Heart left ventricle (tissue), 13 donors: ENCODE measurements at regions not wholly inside any gene's neighbourhood (a gene's known extent, or its start where the extent isn't known, plus 50 kb on each side); places are given as distances from the start of the nearest gene placed in this dataset.

ENCODE experiments used
- POLR2A ChIP-seq, 2 donors: fragments of 450-650 bp; IDR thresholded peaks; one replicate each; pipeline ENCODE4 v1.6.1; 2017; ENCODE audit warnings: antibody characterized with exemption in 2 of 2, mild to moderate bottlenecking in 2 of 2, moderate library complexity in 2 of 2
- TF ChIP-seq, protein P1 (sequence below), 12 donors: fragments of 200-600 bp; sonication (generic) in 4 of 12; IDR thresholded peaks; one replicate each; pipeline versions ENCODE4 v1.5.0 to v1.8.0; 2018 to 2022; ENCODE audit warnings: antibody characterized with exemption in 12 of 12, mild to moderate bottlenecking in 5 of 12
- donor health status: ischemic (EF 13 %, LVEDD 7.1; RV severe dilation, severe dysfunction).
- donor health status: DM: no; HTN: yes; CAD: no.
- donor health status: DM: no; HTN: no; CAD: no.
- donor health status: ischemic (EF 25% LVEDD 6.9; RV normal size, moderate dysfunction).
- donor health status: ischemic (EF 25% LVEDD 5.7; RV mildly dilated, moderate dysfunction).
- donor health status: ischemic (EF 35%, LVEDD 5.7; RV mildly dilated, moderate dysfunction).
- donor health status: nonischemic (EF 11% LVEDD 7.7; RV severe dilation, severe dysfunction).
- donor health status: DM: yes; HTN: yes; CAD: no.
- donor health status: PGD.
- donor health status: ischemic (EF 29% LVEDD 5.4; RV normal size, mild dysfunction).
- donor health status: nonischemic (EF 23%, LVEDD 6.1; RV moderate dilation, normal function).

- TF ChIP-seq, protein P1, sequence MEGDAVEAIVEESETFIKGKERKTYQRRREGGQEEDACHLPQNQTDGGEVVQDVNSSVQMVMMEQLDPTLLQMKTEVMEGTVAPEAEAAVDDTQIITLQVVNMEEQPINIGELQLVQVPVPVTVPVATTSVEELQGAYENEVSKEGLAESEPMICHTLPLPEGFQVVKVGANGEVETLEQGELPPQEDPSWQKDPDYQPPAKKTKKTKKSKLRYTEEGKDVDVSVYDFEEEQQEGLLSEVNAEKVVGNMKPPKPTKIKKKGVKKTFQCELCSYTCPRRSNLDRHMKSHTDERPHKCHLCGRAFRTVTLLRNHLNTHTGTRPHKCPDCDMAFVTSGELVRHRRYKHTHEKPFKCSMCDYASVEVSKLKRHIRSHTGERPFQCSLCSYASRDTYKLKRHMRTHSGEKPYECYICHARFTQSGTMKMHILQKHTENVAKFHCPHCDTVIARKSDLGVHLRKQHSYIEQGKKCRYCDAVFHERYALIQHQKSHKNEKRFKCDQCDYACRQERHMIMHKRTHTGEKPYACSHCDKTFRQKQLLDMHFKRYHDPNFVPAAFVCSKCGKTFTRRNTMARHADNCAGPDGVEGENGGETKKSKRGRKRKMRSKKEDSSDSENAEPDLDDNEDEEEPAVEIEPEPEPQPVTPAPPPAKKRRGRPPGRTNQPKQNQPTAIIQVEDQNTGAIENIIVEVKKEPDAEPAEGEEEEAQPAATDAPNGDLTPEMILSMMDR (IDR thresholded peaks at IDR 0.05), result no peak
- TF ChIP-seq POLR2A (IDR thresholded peaks at IDR 0.05), result no peak
Observed at GRCh38 chr1:163265547-163265946, 56.2 kb upstream of the NUF2 start.
